Calu3 (cell line): ENCODE measurements at regions not wholly inside any gene's neighbourhood (a gene's known extent, or its start where the extent isn't known, plus 50 kb on each side); places are given as distances from the start of the nearest gene placed in this dataset.

Source experiments
- BruUV-seq: library from RNA; stranded (reverse); fragments of 400-500 nt; replicated peaks from 2 replicates; lab custom pipeline; 2021; lab: Mats Ljungman, UMichigan
- CTCF ChIA-PET: fragments of 300-600 bp; sonication (Branson Sonifier 250); formaldehyde crosslinking; loops from one replicate; lab custom pipeline; 2022; ENCODE audit warnings: antibody characterized with exemption; lab: Charles Lee
- DNase-seq: peaks from one replicate; pipeline ENCODE4 v3.0.0; 2022
- H3K27ac Mint-ChIP-seq: one replicate; pipeline ENCODE4 v1.8.0; 2022; ENCODE audit warnings: mixed read lengths; ENCODE audit not compliant: unreplicated experiment
- H3K27me3 Mint-ChIP-seq: one replicate; pipeline ENCODE4 v1.8.0; 2022; ENCODE audit warnings: mixed read lengths; ENCODE audit not compliant: unreplicated experiment
- H3K36me3 Mint-ChIP-seq: one replicate; pipeline ENCODE4 v1.8.0; 2022; ENCODE audit warnings: mild to moderate bottlenecking, moderate library complexity, mixed read lengths; ENCODE audit not compliant: insufficient read depth, unreplicated experiment
- H3K4me1 Mint-ChIP-seq: one replicate; pipeline ENCODE4 v1.8.0; 2022; ENCODE audit warnings: mild to moderate bottlenecking, low read depth, mixed read lengths; ENCODE audit not compliant: unreplicated experiment
- H3K4me3 Mint-ChIP-seq: one replicate; pipeline ENCODE4 v1.8.0; 2022; ENCODE audit warnings: mild to moderate bottlenecking, low read depth, moderate library complexity, mixed read lengths; ENCODE audit not compliant: unreplicated experiment
- H3K9me3 Mint-ChIP-seq: one replicate; pipeline ENCODE4 v1.8.0; 2022; ENCODE audit warnings: low read depth, mixed read lengths; ENCODE audit not compliant: unreplicated experiment
- CTCF ChIP-seq: fragments of 200-600 bp; IDR thresholded peaks from one replicate; pipeline ENCODE4 v1.8.0; 2022; ENCODE audit warnings: antibody characterized with exemption; ENCODE audit not compliant: unreplicated experiment
- intact Hi-C: fragments of 100-400 bp; cut with micrococcal nuclease; formaldehyde crosslinking; loops from one replicate; pipeline ENCODE4 v1.10.0; 2022; ENCODE audit not compliant: unreplicated experiment

DNA sequence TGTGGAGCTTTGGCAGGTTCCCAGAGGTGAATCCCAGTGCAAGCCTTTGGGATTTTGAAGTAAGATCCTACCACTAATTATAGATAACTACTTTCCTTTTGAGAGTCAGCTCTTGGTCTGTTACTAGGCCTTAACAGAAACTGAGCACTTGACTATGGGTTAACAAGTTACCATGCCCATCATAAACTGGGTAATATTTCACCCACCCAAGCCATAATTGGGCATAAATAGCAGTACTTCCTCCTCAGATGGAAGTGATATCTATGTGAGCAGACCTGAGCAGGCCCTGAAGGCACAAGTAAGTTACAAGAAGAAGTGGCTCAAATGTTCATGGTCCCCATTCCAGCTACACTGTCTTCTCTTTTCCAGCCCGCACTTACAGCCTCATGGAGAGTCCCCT lies 475.9 kb downstream of the LRRIQ3 start:
- DNase-seq: no peak
- no peak for TF ChIP-seq CTCF
- H3K27ac Mint-ChIP-seq: no peak overlapping the region
- intact Hi-C loops: no loop called here
- peaks cover 8% of the 10 kb centered on the region for H3K9me3 Mint-ChIP-seq
- no peaks in the 10 kb centered on the region for H3K4me1 Mint-ChIP-seq
- no peaks in the 10 kb centered on the region for H3K36me3 Mint-ChIP-seq
- H3K4me3 Mint-ChIP-seq: no peak overlapping the region
- BruUV-seq: no TSS peak
- CTCF ChIA-PET: no interaction called here
- H3K27me3 Mint-ChIP-seq: no peaks in the 10 kb centered on the region

GRCh38 chr1:73717976-73718375 lies 480.0 kb downstream of the LRRIQ3 start:
- Mint-ChIP-seq H3K4me1 (no peaks in the 10 kb centered on the region), H3K36me3 (no peaks in the 10 kb centered on the region), H3K27ac (no peak overlapping the region), H3K9me3 (peaks cover 11% of the 10 kb centered on the region), H3K4me3 (no peak overlapping the region), H3K27me3 (no peaks in the 10 kb centered on the region)
- intact Hi-C loops: no loop called here
- TF ChIP-seq CTCF: no peak
- BruUV-seq: no TSS peak
- DNase-seq: no peak
- CTCF ChIA-PET: no interaction called here

DNA sequence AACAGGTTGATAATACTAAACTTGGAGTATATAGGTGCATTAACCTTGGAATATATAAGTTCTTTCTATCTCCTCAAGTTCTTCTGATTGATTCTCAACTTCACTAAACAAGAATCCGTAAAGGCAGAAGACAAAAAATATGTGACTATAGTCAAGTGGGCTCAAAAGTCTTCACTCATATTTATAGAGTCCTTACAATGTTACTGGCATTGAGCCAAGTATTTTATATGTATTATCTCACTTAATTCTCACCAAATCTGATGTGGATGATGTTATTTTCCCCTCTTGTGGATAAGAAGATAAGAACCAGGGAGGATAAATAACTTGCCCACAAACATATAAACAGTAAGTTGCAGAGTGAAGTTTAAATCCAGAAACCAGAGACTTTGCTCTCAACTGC lies 486.9 kb downstream of the LRRIQ3 start:
- intact Hi-C loops: no loop called here
- BruUV-seq: no TSS peak
- H3K4me1 Mint-ChIP-seq: no peaks in the 10 kb centered on the region
- no peak for DNase-seq
- no peaks in the 10 kb centered on the region for H3K27me3 Mint-ChIP-seq
- H3K4me3 Mint-ChIP-seq: no peak overlapping the region
- H3K27ac Mint-ChIP-seq: no peak overlapping the region
- CTCF ChIA-PET: no interaction called here
- no peaks in the 10 kb centered on the region for H3K36me3 Mint-ChIP-seq
- peaks cover 12% of the 10 kb centered on the region for H3K9me3 Mint-ChIP-seq
- TF ChIP-seq CTCF: no peak

DNA sequence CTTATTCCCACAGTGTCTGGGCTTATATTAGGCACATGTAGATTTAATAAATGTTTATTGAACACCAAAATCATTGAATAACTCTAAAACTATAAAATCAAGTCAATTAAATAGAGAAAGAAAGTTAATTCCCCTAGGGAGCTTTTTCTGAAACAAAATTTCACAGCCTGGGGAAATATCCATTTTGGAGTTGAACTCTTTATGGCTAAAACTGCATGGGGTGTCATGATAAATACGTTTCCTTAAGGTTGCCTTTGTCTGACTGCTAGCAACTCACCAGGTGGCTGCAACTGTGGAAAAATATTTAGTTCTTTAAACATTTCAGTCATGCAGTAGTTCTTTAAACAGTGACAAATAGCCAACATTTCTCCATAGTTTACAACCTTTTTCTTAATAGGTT lies 496.1 kb downstream of the LRRIQ3 start:
- intact Hi-C loops: no loop called here
- Mint-ChIP-seq H3K4me3 (no peak overlapping the region), H3K36me3 (no peaks in the 10 kb centered on the region), H3K27me3 (no peaks in the 10 kb centered on the region), H3K4me1 (no peaks in the 10 kb centered on the region), H3K9me3 (peaks cover 2% of the 10 kb centered on the region), H3K27ac (no peak overlapping the region)
- no peak for TF ChIP-seq CTCF
- CTCF ChIA-PET: no interaction called here
- no TSS peak for BruUV-seq
- DNase-seq: no peak
